ENCODE measurements at regions not wholly inside any gene's neighbourhood (a gene's known extent, or its start where the extent isn't known, plus 50 kb on each side); places are given as distances from the start of the nearest gene placed in this dataset.

DNA sequence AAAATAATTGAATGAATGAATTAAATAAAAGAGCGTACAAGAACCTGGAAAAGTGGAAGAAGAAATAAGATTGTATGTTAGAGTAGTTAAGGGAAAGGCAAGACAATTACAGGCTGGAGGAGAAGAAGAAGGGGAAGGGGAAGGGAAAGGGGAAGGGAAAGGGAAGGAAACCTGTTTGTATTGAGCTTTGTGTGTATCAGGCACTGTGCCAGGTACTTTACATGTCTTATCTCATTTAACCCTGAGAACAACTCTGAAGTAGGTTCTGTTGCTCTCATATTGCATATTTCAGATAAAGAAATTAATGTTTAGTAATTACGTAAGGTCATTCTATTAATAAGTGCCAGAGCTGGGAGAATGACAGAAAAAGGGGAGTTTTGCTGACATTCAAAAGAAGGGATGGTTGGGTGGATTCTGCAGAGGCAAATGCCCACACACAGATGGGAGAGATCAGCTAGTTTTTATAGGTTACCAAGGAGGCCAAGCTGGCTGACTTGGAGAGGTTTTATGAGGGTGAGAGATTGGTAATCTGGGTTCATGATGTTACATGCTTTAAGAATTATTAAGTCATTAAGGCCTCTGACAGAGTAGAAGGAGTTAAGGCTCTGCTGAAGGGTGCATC is 92.3 kb upstream of the LCORL start:
- CTCF ChIA-PET (ENCODE audit: low intra/inter-chr PET ratio, low total read pairs), result no interaction called here

More for the DNA sequence above, 92.3 kb upstream of the LCORL start:
- H2AFZ ChIP-seq (ENCODE audit: low read length), result no peak overlapping the region
- H4K20me1 ChIP-seq (ENCODE audit: insufficient read depth, low read length), result no peaks in the 10 kb centered on the region
- no peaks in the 10 kb centered on the region for H3K36me3 ChIP-seq (replicated peaks in 1 of 2; ENCODE audit: control insufficient read depth in 1 of 2, insufficient read depth in 2 of 2, low read length in 2 of 2)
- intact Hi-C loops (cut with micrococcal nuclease; ENCODE audit: unreplicated experiment), result no loop called here
- H3K4me3 ChIP-seq (replicated peaks in 1 of 3; ENCODE audit: insufficient read depth in 1 of 3, low read depth in 2 of 3, low read length in 3 of 3), result no peak overlapping the region
- WGBS (ENCODE audit: low lambda C conversion rate), result 26% methylated on average over 2 of the region's 2 CpGs
- in situ Hi-C loops (cut with HindIII; ENCODE audit: extremely low pct_ligation_motif_present, low pct_unique_long_range_greater_than_20kb), result no loop called here
- BruUV-seq (replicated peaks), result no TSS peak
- H3K9ac ChIP-seq (ENCODE audit: insufficient read depth, low read depth, low read length), result no peak overlapping the region
- H3K27ac ChIP-seq (ENCODE audit: extremely low read length, insufficient read depth, low read length), result no peak overlapping the region
- no peaks in the 10 kb centered on the region for H3K4me1 ChIP-seq (ENCODE audit: insufficient read depth, low read length)
- no peak for ATAC-seq
- POLR2A ChIA-PET, result no interaction called here
- FAIRE-seq, result no peak
- no peaks in the 10 kb centered on the region for H3K27me3 ChIP-seq (ENCODE audit: control insufficient read depth in 1 of 2, insufficient read depth in 2 of 2, low read length in 2 of 2)
- no peak overlapping the region for H3K4me2 ChIP-seq (ENCODE audit: low read depth, low read length)
- TF ChIP-seq HNRNPK (IDR thresholded peaks at IDR 0.05; ENCODE audit: low read depth, low read length, poor library complexity, severe bottlenecking) (peak; percentile 72), CEBPB (IDR thresholded peaks at IDR 0.05; ENCODE audit: borderline replicate concordance, low read depth, low read length) (no peak)
- TF ChIP-seq, protein P1, sequence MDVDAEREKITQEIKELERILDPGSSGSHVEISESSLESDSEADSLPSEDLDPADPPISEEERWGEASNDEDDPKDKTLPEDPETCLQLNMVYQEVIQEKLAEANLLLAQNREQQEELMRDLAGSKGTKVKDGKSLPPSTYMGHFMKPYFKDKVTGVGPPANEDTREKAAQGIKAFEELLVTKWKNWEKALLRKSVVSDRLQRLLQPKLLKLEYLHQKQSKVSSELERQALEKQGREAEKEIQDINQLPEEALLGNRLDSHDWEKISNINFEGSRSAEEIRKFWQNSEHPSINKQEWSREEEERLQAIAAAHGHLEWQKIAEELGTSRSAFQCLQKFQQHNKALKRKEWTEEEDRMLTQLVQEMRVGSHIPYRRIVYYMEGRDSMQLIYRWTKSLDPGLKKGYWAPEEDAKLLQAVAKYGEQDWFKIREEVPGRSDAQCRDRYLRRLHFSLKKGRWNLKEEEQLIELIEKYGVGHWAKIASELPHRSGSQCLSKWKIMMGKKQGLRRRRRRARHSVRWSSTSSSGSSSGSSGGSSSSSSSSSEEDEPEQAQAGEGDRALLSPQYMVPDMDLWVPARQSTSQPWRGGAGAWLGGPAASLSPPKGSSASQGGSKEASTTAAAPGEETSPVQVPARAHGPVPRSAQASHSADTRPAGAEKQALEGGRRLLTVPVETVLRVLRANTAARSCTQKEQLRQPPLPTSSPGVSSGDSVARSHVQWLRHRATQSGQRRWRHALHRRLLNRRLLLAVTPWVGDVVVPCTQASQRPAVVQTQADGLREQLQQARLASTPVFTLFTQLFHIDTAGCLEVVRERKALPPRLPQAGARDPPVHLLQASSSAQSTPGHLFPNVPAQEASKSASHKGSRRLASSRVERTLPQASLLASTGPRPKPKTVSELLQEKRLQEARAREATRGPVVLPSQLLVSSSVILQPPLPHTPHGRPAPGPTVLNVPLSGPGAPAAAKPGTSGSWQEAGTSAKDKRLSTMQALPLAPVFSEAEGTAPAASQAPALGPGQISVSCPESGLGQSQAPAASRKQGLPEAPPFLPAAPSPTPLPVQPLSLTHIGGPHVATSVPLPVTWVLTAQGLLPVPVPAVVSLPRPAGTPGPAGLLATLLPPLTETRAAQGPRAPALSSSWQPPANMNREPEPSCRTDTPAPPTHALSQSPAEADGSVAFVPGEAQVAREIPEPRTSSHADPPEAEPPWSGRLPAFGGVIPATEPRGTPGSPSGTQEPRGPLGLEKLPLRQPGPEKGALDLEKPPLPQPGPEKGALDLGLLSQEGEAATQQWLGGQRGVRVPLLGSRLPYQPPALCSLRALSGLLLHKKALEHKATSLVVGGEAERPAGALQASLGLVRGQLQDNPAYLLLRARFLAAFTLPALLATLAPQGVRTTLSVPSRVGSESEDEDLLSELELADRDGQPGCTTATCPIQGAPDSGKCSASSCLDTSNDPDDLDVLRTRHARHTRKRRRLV (CRISPR knock-in tag; IDR thresholded peaks at IDR 0.05), result no peak
- H3K79me2 ChIP-seq (ENCODE audit: insufficient read depth, low read length), result no peaks in the 10 kb centered on the region
- no peak for DNase-seq (ENCODE audit: low spot score)
- no peaks in the 10 kb centered on the region for H3K9me3 ChIP-seq (ENCODE audit: low read length)

Measured in HepG2 (cell line).